OCI-LY3 (cell line): ENCODE measurements at regions not wholly inside any gene's neighbourhood (a gene's known extent, or its start where the extent isn't known, plus 50 kb on each side); places are given as distances from the start of the nearest gene placed in this dataset.

Experiments used
- H2AFZ ChIP-seq: fragments of 200-600, 300-600 bp; shearing (Covaris generic); 2 replicates; pipeline ENCODE4 v1.6.0; 2014; ENCODE audit warnings: antibody characterized with exemption, low read depth, low read length
- H3K27ac ChIP-seq: fragments of 200-600, 300-600 bp; sonication (generic); 2 replicates; pipeline ENCODE4 v1.5.1; 2014; ENCODE audit warnings: mild to moderate bottlenecking, low read length, moderate library complexity, mixed read lengths
- H3K27me3 ChIP-seq: fragments of 200-600, 300-600 bp; sonication (generic); 2 replicates; pipeline ENCODE4 v1.6.1; 2014; ENCODE audit warnings: low read depth, low read length, mixed read lengths
- H3K36me3 ChIP-seq: fragments of 200-600, 300-600 bp; sonication (generic); replicated peaks from 2 replicates; pipeline ENCODE3; 2014; ENCODE audit warnings: low read depth, low read length, mixed read lengths
- H3K4me1 ChIP-seq: fragments of 300-600, 200-600 bp; sonication (generic); 2 replicates; pipeline ENCODE4 v1.6.1; 2014; ENCODE audit warnings: low read length, mixed read lengths
- H3K4me2 ChIP-seq: fragments of 200-600, 300-600 bp; sonication (generic); 2 replicates; pipeline ENCODE4 v1.6.1; 2014; ENCODE audit warnings: low read length, mixed read lengths
- H3K4me3 ChIP-seq: fragments of 300-600, 200-600 bp; sonication (generic); 2 replicates; pipeline ENCODE4 v1.5.1; 2014; ENCODE audit warnings: antibody characterized with exemption, mild to moderate bottlenecking, low read length, moderate library complexity
- H3K79me2 ChIP-seq: fragments of 300-600, 200-600 bp; shearing (Covaris generic); 2 replicates; pipeline ENCODE4 v1.6.1; 2014; ENCODE audit warnings: mild to moderate bottlenecking, low read length, mixed read lengths
- H3K9ac ChIP-seq: fragments of 300-600, 200-600 bp; shearing (Covaris generic); 2 replicates; pipeline ENCODE4 v1.6.0; 2014; ENCODE audit warnings: mild to moderate bottlenecking, low read length, moderate library complexity
- H3K9me3 ChIP-seq: fragments of 200-600, 300-600 bp; shearing (Covaris generic); 2 replicates; pipeline ENCODE4 v1.6.1; 2014; ENCODE audit warnings: low read length, mixed read lengths; ENCODE audit not compliant: insufficient read depth
- H4K20me1 ChIP-seq: fragments of 200-600, 300-600 bp; sonication (generic); 2 replicates; pipeline ENCODE4 v1.6.1; 2016; ENCODE audit warnings: low read length, mixed read lengths; ENCODE audit not compliant: insufficient read depth
- CTCF ChIP-seq: fragments of 200-600, 300-600 bp; sonication (generic); IDR thresholded peaks from 2 replicates; pipeline ENCODE4 v1.5.1; 2014; ENCODE audit warnings: antibody characterized with exemption, low read length, low read depth
- EZH2phosphoT487 ChIP-seq: fragments of 200-600 bp; shearing (Covaris generic); IDR thresholded peaks from 2 replicates; pipeline ENCODE4 v1.6.1; 2018; ENCODE audit warnings: antibody characterized with exemption, mixed run types, low read depth

DNA sequence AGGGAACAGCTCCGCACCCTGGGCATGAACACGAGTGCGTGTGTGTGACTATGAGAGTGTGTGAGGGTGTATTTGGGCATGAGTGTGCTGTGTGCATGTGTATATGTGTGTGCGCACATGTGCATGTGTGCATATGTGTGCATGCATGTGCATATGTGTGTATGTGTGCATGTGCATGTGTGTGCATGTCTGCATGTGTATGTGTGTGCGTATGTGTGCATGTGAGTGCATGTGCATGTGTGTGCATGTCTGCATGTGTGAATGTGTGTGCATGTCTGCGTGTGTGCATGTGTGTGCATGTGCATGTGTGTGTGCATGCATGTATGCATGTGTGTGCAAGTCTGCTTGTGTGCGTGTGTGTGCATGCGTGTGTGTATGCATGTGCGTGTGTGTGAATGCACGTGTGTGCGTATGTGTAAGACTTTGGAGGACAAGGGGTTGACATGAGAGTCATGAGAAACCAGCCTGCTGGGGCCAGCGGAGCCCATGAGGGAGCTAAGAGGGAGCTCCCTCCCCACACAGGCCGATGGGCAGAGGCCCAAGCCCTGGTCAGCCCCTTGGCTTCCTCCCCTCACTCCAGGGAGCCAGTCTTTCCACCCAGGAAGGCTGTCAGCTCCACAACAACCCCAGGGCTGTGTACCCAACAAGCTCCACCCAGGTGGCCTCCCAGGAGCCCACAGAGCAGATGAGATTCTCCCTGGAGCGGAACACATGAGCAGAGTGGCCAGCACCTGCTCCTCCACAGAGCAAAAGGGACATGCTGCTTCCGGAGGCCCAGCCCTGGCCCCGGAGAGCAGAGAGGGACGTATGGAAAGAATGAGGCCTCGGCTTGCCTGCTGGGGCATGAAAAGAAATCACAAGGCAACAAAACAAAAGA is 142.5 kb upstream of the PPP2R2D start:
- H3K9ac ChIP-seq = no peak overlapping the region
- H3K4me2 ChIP-seq = no peak overlapping the region
- H3K27me3 ChIP-seq = no peaks in the 10 kb centered on the region
- no peak overlapping the region for H3K27ac ChIP-seq
- H3K36me3 ChIP-seq = no peaks in the 10 kb centered on the region
- no peak overlapping the region for H2AFZ ChIP-seq
- TF ChIP-seq EZH2phosphoT487 = no peak
- no peak for TF ChIP-seq CTCF
- no peaks in the 10 kb centered on the region for H4K20me1 ChIP-seq
- no peaks in the 10 kb centered on the region for H3K79me2 ChIP-seq
- no peaks in the 10 kb centered on the region for H3K4me1 ChIP-seq
- no peak overlapping the region for H3K4me3 ChIP-seq
- H3K9me3 ChIP-seq = no peaks in the 10 kb centered on the region

GRCh38 chr10:131758939-131759301 is 141.9 kb upstream of the PPP2R2D start:
- Histone ChIP-seq H3K4me1 (no peaks in the 10 kb centered on the region), H3K36me3 (no peaks in the 10 kb centered on the region)
- TF ChIP-seq CTCF = no peak
- no peak for TF ChIP-seq EZH2phosphoT487

GRCh38 chr10:131759347-131759746 is 141.5 kb upstream of the PPP2R2D start:
- no peak overlapping the region for H2AFZ ChIP-seq
- H3K27me3 ChIP-seq = no peaks in the 10 kb centered on the region
- no peak overlapping the region for H3K4me3 ChIP-seq
- H3K36me3 ChIP-seq = no peaks in the 10 kb centered on the region
- TF ChIP-seq EZH2phosphoT487 (no peak), CTCF (no peak)
- no peaks in the 10 kb centered on the region for H3K4me1 ChIP-seq
- H3K9me3 ChIP-seq = no peaks in the 10 kb centered on the region
- H3K4me2 ChIP-seq = no peak overlapping the region
- no peaks in the 10 kb centered on the region for H3K79me2 ChIP-seq
- H4K20me1 ChIP-seq = no peaks in the 10 kb centered on the region
- H3K27ac ChIP-seq = no peak overlapping the region
- H3K9ac ChIP-seq = no peak overlapping the region

More at GRCh38 chr10:131758939-131759301, 141.9 kb upstream of the PPP2R2D start:
- no peak overlapping the region for H2AFZ ChIP-seq
- no peaks in the 10 kb centered on the region for H3K27me3 ChIP-seq
- H3K9me3 ChIP-seq = no peaks in the 10 kb centered on the region
- H3K4me2 ChIP-seq = no peak overlapping the region
- no peaks in the 10 kb centered on the region for H4K20me1 ChIP-seq
- no peaks in the 10 kb centered on the region for H3K79me2 ChIP-seq
- H3K9ac ChIP-seq = no peak overlapping the region
- H3K4me3 ChIP-seq = no peak overlapping the region
- H3K27ac ChIP-seq = no peak overlapping the region

GRCh38 chr10:131760416-131761166 is 140.2 kb upstream of the PPP2R2D start:
- TF ChIP-seq EZH2phosphoT487 (no peak), CTCF (no peak)
- no peaks in the 10 kb centered on the region for H3K4me1 ChIP-seq
- H3K9ac ChIP-seq = no peak overlapping the region
- no peak overlapping the region for H3K4me3 ChIP-seq
- H3K4me2 ChIP-seq = no peak overlapping the region
- H3K27ac ChIP-seq = no peak overlapping the region
- no peaks in the 10 kb centered on the region for H3K9me3 ChIP-seq
- H3K36me3 ChIP-seq = no peaks in the 10 kb centered on the region
- no peaks in the 10 kb centered on the region for H3K79me2 ChIP-seq
- no peaks in the 10 kb centered on the region for H3K27me3 ChIP-seq
- H4K20me1 ChIP-seq = no peaks in the 10 kb centered on the region
- H2AFZ ChIP-seq = no peak overlapping the region
